Pancreas (tissue), 10 donors: ENCODE measurements at regions not wholly inside any gene's neighbourhood (a gene's known extent, or its start where the extent isn't known, plus 50 kb on each side); places are given as distances from the start of the nearest gene placed in this dataset.

Experiments used
- ATAC-seq, 4 donors: fragments of 200-7000 bp; cut with Tn5 transposase; one replicate each; pipeline versions ENCODE4 v1.8.0 to v1.9.1; 2020; ENCODE audit warnings: mild to moderate bottlenecking in 4 of 4, moderate library complexity in 4 of 4
- DNase-seq, 6 donors: peaks; one replicate each; pipeline ENCODE4 v3.0.0-alpha.2; 2020
- FAIRE-seq: peaks from 2 replicates; lab custom pipeline; 2012; peaks lifted over from hg19 to GRCh38; lab: Jason Lieb, UNC
- H3K27ac ChIP-seq, 4 donors: fragments of 200-600 bp; sonication (generic); 1 replicate in 3 of 4; 2 replicates in 1 of 4; pipeline versions ENCODE4 v1.5.0 to v1.8.0; 2020
- H3K27me3 ChIP-seq, 4 donors: fragments of 200-600 bp; one replicate each; pipeline ENCODE4 v1.8.0; 2021
- H3K36me3 ChIP-seq, 3 donors: fragments of 200-600 bp; sonication (generic) in 1 of 3; one replicate each; pipeline versions ENCODE4 v1.5.0 to v1.8.0; 2020 to 2021
- H3K4me1 ChIP-seq, 3 donors: fragments of 200-600 bp; one replicate each; pipeline ENCODE4 v1.8.0; 2021
- H3K4me3 ChIP-seq, 4 donors: fragments of 200-600 bp; sonication (generic) in 2 of 4; one replicate each; pipeline versions ENCODE4 v1.5.0 to v1.8.0; 2020 to 2021
- H3K9me3 ChIP-seq, 4 donors: fragments of 200-600 bp; one replicate each; pipeline ENCODE4 v1.8.0; 2021
- CTCF ChIP-seq, 4 donors: fragments of 200-600 bp; sonication (generic) in 3 of 4; IDR thresholded peaks; one replicate each; pipeline versions ENCODE4 v1.5.0 to v1.8.0; 2021; ENCODE audit warnings: antibody characterized with exemption in 4 of 4
- WGBS, 2 donors: extraction: QIAGEN DNeasy Blood & Tissue Kit; methylation state at CpG; one replicate each; pipeline ENCODE4 v1.1.7; 2013; 5-methylcytosine and 5-hydroxymethylcytosine counted together
- intact Hi-C, 3 donors: fragments of 100-400 bp; cut with DNase I; formaldehyde crosslinking; loops; one replicate each; pipeline versions ENCODE4 v1.11.1 to v1.14.2; 2022
- donor health status: healthy with polysubstance abuse.
- donor health status: DM: no; HTN: no; CAD: no; lungs with moderate emphysema.
- donor health status: DM: no; HTN: no; CAD: no.
- donor health status: control.
- donor health status: control.
- donor health status: Bipolar disorder and iron deficiency.
- donor health status: DM: yes; HTN: yes; CAD: no.
- donor health status: DM: no; HTN: no; CAD: no.
- donor health status: DM: no; HTN: no; CAD: no.
- donor health status: DM: yes; HTN: yes; CAD: no.

DNA sequence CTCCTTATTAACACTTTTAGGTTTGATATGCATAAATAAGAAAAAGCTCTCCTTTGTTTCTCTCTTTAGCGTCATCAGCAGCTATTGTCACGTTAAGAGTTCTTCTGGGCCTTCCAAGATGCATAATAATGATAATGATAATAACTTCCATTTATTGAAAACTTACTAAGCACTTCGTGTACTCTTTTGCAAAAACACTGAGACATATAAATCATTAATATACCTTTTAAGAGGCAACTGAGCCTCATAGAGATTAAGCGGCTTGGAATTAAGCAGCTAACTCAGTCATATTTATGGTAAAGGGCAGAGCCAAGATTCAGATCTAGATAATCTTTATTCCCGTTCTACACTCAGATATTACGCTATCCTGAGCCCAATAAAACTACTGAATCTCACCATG is 1105.1 kb downstream of the OLFM4 start:
- FAIRE-seq = no peak
- no peak overlapping the region for H3K4me3 ChIP-seq

DNA sequence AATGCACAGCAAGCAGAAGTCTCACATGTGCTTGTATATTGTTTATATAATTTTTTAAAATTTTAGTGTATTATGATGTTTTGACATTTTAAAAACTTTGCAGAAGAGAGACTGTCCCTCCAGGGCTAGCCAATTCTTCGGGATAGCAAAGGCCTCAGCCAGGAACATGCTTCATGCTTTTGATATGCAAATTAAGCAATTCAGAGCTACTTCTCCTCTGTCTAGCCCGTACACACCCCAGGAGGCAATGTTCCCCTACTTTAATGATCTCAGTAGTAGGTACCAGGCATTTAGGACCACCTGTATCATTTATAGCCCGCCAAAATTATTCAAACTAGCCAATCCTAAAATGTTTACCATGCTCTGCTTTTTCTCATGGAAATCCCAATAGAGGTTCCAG is 1116.2 kb downstream of the OLFM4 start:
- ATAC-seq = no peak
- H3K27ac ChIP-seq = no peak overlapping the region
- no peak for TF ChIP-seq CTCF (IDR thresholded peaks at IDR 0.05)
- intact Hi-C loops = no loop called here
- H3K4me1 ChIP-seq = no peaks in the 10 kb centered on the region
- 63 to 77% methylated on average over 3 of the region's 3 CpGs for WGBS, 2 donors
- no peak for FAIRE-seq
- no peaks in the 10 kb centered on the region for H3K9me3 ChIP-seq
- no peaks in the 10 kb centered on the region for H3K36me3 ChIP-seq
- H3K4me3 ChIP-seq = no peak overlapping the region
- no peak for DNase-seq
- no peaks in the 10 kb centered on the region for H3K27me3 ChIP-seq

More for the DNA sequence above, 1105.1 kb downstream of the OLFM4 start:
- no peak for DNase-seq
- H3K27me3 ChIP-seq = no peaks in the 10 kb centered on the region
- intact Hi-C loops = no loop called here
- 70 to 79% methylated on average over 6 of the region's 6 CpGs for WGBS, 2 donors
- H3K4me1 ChIP-seq = no peaks in the 10 kb centered on the region
- H3K27ac ChIP-seq = no peak overlapping the region
- H3K9me3 ChIP-seq = no peaks in the 10 kb centered on the region
- no peak for ATAC-seq
- TF ChIP-seq CTCF (IDR thresholded peaks at IDR 0.05) = no peak
- H3K36me3 ChIP-seq = no peaks in the 10 kb centered on the region

- DNase-seq (no peak), ATAC-seq (no peak)
- TF ChIP-seq CTCF (IDR thresholded peaks at IDR 0.05) = no peak
These were observed 1122.2 kb downstream of the OLFM4 start for GRCh38 chr13:54150851-54151250.

GRCh38 chr13:54162069-54162468 is 1133.5 kb downstream of the OLFM4 start:
- Histone ChIP-seq H3K9me3 (no peaks in the 10 kb centered on the region), H3K27ac (no peak overlapping the region), H3K4me3 (no peak overlapping the region), H3K27me3 (no peaks in the 10 kb centered on the region), H3K4me1 (no peaks in the 10 kb centered on the region), H3K36me3 (no peaks in the 10 kb centered on the region)
- FAIRE-seq (no peak), DNase-seq (no peak), ATAC-seq (no peak)
- intact Hi-C loops = no loop called here
- no peak for TF ChIP-seq CTCF (IDR thresholded peaks at IDR 0.05)
- 85 to 93% methylated on average over 1 of the region's 1 CpG for WGBS, 2 donors

More at GRCh38 chr13:54150851-54151250, 1122.2 kb downstream of the OLFM4 start:
- Histone ChIP-seq H3K4me3 (no peak overlapping the region), H3K36me3 (no peaks in the 10 kb centered on the region), H3K27me3 (no peaks in the 10 kb centered on the region), H3K4me1 (no peaks in the 10 kb centered on the region), H3K27ac (no peak overlapping the region), H3K9me3 (no peaks in the 10 kb centered on the region)
- intact Hi-C loops = no loop called here
- WGBS, 2 donors = 92 to 96% methylated on average over 3 of the region's 3 CpGs
- FAIRE-seq = no peak

- FAIRE-seq = no peak
- Histone ChIP-seq H3K36me3 (no peaks in the 10 kb centered on the region), H3K4me3 (no peak overlapping the region), H3K27me3 (no peaks in the 10 kb centered on the region), H3K9me3 (no peaks in the 10 kb centered on the region), H3K4me1 (no peaks in the 10 kb centered on the region), H3K27ac (no peak overlapping the region)
- ATAC-seq = no peak
- no peak for DNase-seq
- intact Hi-C loops = no loop called here
- TF ChIP-seq CTCF (IDR thresholded peaks at IDR 0.05) = no peak
- WGBS, 2 donors = 25 to 26% methylated on average over 7 of the region's 7 CpGs
These were observed 1137.1 kb downstream of the OLFM4 start for GRCh38 chr13:54165581-54166215.
